Breast epithelium (tissue), 3 donors: ENCODE measurements at regions not wholly inside any gene's neighbourhood (a gene's known extent, or its start where the extent isn't known, plus 50 kb on each side); places are given as distances from the start of the nearest gene placed in this dataset.

Experiments used
- POLR2A ChIP-seq: fragments of 450-650 bp; IDR thresholded peaks from one replicate; pipeline ENCODE4 v1.6.1; 2016; ENCODE audit warnings: antibody characterized with exemption, mild to moderate bottlenecking, moderate library complexity
- TF ChIP-seq, protein P1 (sequence below), 3 donors: fragments of 450-650 bp; IDR thresholded peaks; one replicate each; pipeline ENCODE4 v1.5.1; 2016 to 2017; ENCODE audit warnings: antibody characterized with exemption in 3 of 3, mild to moderate bottlenecking in 3 of 3, moderate library complexity in 3 of 3

DNA sequence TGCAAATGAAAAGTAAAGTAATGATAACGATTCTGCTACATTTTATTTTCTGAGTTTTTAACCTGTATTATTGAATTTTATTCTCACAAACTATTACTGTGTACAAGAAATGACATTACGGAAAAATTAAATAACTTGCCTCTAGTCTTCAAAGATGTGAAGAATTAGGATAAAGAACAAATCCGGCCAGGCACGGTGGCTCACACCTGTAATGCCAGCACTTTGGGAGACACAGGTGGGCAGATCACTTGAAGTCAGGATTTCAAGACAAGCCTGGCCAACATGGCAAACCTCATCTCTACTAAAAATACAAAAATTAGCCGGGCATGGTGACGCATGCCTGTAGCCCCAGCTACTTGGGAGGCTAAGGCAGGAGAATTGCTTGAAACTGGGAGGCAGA lies 1584.4 kb upstream of the SEL1L start:
- TF ChIP-seq, protein P1, sequence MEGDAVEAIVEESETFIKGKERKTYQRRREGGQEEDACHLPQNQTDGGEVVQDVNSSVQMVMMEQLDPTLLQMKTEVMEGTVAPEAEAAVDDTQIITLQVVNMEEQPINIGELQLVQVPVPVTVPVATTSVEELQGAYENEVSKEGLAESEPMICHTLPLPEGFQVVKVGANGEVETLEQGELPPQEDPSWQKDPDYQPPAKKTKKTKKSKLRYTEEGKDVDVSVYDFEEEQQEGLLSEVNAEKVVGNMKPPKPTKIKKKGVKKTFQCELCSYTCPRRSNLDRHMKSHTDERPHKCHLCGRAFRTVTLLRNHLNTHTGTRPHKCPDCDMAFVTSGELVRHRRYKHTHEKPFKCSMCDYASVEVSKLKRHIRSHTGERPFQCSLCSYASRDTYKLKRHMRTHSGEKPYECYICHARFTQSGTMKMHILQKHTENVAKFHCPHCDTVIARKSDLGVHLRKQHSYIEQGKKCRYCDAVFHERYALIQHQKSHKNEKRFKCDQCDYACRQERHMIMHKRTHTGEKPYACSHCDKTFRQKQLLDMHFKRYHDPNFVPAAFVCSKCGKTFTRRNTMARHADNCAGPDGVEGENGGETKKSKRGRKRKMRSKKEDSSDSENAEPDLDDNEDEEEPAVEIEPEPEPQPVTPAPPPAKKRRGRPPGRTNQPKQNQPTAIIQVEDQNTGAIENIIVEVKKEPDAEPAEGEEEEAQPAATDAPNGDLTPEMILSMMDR (IDR thresholded peaks at IDR 0.05) = no peak
- TF ChIP-seq POLR2A = no peak
